AG09309 (cell line): ENCODE measurements at regions not wholly inside any gene's neighbourhood (a gene's known extent, or its start where the extent isn't known, plus 50 kb on each side); places are given as distances from the start of the nearest gene placed in this dataset.
"Not testable (repeated sequence)": the region's sequence is repeated elsewhere in the genome, so short reads cannot be mapped to it uniquely, and the experiment has no call there.

Experiments
- DNase-seq: peaks from one replicate; pipeline ENCODE4 v3.0.0-alpha.2; 2010; ENCODE audit warnings: low read depth
- H3K4me3 ChIP-seq: 2 replicates; pipeline ENCODE4 v1.5.1; 2011; ENCODE audit warnings: mild to moderate bottlenecking, low read depth, low read length, moderate library complexity; ENCODE audit not compliant: control insufficient read depth
- TF ChIP-seq, protein P1 (sequence below): IDR thresholded peaks from 2 replicates; pipeline ENCODE4 v1.5.1; 2011; ENCODE audit warnings: mild to moderate bottlenecking, low read depth, low read length, inconsistent platforms; ENCODE audit not compliant: insufficient read depth, control insufficient read depth; ENCODE audit errors: missing control alignments

DNA sequence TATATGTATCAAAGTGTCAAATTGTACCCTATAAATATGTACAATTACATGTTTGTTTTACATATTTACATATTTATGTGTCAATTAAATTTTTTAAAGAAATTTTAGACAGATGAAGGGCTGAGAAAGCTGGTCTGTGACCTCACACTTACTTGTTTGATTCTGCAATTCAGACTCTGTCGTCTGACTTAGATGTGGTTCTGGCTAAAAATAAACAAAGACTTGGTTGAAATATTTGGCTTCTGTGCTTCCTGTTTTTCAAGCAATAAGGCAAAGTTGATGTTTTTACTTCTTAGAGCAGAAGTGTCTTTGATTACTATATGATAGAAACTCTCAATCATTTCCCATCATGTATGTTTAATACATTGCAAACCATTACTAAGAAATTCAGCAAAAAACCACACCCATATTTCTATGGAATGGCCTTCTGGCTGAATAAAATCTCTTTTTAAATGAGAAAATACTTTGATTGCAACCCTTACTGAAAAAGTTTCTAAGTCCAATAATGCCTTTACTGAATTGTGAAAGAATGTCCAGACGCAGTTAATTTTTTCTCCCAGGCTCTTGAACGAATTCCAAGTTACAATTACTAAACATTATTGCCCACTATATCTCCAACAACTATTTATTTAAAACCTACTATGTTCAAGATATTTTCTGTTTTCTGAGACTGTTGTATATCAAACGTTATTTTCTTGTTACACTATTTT is 59.5 kb upstream of the PRKG1 start:
- H3K4me3 ChIP-seq = no peak overlapping the region
- TF ChIP-seq, protein P1, sequence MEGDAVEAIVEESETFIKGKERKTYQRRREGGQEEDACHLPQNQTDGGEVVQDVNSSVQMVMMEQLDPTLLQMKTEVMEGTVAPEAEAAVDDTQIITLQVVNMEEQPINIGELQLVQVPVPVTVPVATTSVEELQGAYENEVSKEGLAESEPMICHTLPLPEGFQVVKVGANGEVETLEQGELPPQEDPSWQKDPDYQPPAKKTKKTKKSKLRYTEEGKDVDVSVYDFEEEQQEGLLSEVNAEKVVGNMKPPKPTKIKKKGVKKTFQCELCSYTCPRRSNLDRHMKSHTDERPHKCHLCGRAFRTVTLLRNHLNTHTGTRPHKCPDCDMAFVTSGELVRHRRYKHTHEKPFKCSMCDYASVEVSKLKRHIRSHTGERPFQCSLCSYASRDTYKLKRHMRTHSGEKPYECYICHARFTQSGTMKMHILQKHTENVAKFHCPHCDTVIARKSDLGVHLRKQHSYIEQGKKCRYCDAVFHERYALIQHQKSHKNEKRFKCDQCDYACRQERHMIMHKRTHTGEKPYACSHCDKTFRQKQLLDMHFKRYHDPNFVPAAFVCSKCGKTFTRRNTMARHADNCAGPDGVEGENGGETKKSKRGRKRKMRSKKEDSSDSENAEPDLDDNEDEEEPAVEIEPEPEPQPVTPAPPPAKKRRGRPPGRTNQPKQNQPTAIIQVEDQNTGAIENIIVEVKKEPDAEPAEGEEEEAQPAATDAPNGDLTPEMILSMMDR = no peak
- no peak for DNase-seq

DNA sequence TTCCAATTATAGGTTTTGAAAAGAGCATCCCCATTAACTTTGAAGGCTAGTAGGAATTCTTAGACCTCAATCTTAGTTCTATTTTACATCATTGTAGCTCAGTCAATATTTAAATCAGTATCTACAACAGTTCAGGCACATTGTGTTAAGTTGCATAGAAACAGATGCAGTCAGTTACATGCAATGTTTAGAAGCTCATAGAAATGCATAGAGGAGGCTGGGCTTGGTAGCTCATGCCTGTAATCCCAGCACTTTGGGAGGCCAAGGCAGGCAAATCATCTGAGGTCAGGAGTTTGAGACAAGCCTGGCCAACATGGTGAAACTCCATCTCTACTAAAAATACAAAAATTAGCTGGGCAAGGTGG is 58.9 kb upstream of the PRKG1 start:
- not testable (repeated sequence) for DNase-seq, H3K4me3 ChIP-seq

DNA sequence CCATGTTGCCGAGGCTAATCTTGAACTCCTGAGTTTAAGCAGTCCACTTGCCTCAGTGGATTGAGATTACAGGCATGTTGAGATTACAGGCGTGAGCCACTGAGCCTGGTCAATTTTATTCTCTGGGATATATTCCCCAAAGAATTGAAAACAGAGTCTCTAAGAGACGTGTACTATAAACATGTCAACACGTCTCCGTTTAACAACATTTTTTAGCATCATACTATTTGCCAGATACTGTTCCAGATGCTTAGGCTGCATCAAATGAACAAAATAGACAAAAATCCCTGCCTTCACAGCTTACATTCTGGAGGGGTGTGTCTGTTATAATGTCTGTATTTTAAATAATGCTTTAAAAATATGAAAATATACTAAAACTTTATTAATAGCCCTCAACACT is 54.1 kb upstream of the PRKG1 start:
- H3K4me3 ChIP-seq = no peak overlapping the region
- TF ChIP-seq, protein P1 = no peak
- no peak for DNase-seq

DNA sequence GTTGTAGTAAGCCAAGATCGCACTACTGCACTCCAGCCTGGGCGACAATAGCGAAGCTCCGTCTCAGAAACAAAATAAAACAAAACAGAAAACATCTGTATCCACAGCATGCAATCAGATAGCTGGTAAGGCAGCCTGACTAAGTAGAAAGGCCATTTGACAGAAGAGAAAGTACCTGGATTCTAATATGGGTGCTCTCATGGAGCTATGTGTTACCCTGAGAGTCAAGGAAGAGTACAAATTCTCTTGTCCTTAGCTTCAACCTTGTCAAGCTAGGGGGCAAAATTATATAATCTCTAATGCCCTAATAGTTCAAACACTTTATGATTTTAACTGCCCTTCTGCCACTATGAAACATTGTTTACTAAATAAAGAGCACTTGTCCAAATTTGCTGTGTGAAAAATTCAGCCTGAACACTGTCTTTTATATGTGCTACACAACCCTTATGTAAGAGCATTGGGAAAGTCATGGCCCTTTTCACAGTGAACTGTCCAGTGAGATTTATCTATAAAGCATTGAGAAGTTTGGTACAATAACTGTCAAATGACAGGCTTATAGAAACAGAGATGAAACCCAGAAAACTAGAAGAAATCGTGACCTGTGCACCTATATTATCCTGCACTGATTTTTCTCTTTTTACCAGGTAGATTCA is 51.2 kb upstream of the PRKG1 start:
- TF ChIP-seq, protein P1 = no peak
- H3K4me3 ChIP-seq = no peak overlapping the region
- no peak for DNase-seq

DNA sequence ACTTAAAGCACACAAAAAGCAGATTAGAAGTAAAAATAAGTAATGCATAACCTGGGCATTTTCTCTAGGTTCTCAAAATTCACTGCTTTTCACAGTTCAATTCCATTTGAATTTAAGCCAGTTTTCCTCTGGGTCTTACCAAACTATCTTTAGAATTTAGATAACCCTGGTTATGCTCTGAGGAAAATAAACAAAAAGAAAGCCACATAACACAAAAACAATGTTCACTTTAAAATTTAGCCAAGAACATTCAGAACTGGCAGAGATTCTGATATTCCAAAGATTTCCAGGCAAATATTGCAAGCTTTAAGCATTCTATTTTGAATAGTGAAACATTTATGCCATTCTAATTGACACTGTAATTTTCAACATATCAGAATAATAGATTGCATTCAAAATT is 50.7 kb upstream of the PRKG1 start:
- TF ChIP-seq, protein P1 = no peak
- H3K4me3 ChIP-seq = no peak overlapping the region
- DNase-seq = no peak
